ENCODE measurements at regions not wholly inside any gene's neighbourhood (a gene's known extent, or its start where the extent isn't known, plus 50 kb on each side); places are given as distances from the start of the nearest gene placed in this dataset.

DNA sequence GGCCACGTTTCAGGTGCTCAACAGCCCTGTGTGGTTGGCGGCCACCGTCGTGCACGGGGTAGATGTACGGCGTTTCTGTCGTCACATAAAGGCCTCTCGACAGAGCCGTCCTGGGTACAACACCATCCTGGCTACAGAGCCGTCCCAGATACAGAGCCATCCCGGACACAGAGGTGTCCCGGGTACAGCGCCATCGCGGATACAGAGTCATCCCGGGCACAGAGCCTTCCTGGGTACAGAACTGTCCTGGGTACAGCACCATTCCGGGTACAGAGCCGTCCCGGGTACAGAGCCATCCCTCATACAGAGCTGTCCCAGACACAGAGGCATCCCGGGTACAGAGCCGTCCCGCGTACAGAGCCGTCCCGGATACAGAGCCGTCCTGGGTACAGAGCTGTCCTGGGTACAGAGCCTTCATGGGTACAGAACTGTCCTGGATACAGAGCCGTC, 222.7 kb upstream of the SOX1 start:
- no peak overlapping the region for H3K27ac ChIP-seq
- TF ChIP-seq ZFX (IDR thresholded peaks at IDR 0.05), result no peak
- TF ChIP-seq, protein P1, sequence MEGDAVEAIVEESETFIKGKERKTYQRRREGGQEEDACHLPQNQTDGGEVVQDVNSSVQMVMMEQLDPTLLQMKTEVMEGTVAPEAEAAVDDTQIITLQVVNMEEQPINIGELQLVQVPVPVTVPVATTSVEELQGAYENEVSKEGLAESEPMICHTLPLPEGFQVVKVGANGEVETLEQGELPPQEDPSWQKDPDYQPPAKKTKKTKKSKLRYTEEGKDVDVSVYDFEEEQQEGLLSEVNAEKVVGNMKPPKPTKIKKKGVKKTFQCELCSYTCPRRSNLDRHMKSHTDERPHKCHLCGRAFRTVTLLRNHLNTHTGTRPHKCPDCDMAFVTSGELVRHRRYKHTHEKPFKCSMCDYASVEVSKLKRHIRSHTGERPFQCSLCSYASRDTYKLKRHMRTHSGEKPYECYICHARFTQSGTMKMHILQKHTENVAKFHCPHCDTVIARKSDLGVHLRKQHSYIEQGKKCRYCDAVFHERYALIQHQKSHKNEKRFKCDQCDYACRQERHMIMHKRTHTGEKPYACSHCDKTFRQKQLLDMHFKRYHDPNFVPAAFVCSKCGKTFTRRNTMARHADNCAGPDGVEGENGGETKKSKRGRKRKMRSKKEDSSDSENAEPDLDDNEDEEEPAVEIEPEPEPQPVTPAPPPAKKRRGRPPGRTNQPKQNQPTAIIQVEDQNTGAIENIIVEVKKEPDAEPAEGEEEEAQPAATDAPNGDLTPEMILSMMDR (conservative IDR thresholded peaks at IDR 0.05), result no peak

DNA sequence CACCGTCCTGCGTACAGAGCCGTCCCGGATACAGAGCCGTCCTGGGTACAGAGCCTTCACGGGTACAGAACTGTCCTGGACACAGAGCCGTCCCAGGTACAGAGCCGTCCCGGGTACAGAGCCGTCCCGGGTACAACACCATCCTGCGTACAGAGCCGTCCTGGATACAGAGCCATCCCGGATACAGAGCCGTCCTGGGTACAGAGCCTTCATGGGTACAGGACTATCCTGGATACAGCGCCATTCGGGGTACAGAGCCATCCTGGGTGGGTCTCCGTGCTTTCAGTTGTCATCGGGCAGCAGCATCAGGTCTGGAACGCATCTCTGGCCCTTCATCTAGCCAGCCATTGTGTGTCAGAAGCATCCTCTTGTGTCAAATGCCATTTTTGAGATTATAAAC, 222.3 kb upstream of the SOX1 start:
- TF ChIP-seq ZFX (IDR thresholded peaks at IDR 0.05), result no peak
- TF ChIP-seq, protein P1 (conservative IDR thresholded peaks at IDR 0.05), result no peak
- no peak overlapping the region for H3K27ac ChIP-seq

DNA sequence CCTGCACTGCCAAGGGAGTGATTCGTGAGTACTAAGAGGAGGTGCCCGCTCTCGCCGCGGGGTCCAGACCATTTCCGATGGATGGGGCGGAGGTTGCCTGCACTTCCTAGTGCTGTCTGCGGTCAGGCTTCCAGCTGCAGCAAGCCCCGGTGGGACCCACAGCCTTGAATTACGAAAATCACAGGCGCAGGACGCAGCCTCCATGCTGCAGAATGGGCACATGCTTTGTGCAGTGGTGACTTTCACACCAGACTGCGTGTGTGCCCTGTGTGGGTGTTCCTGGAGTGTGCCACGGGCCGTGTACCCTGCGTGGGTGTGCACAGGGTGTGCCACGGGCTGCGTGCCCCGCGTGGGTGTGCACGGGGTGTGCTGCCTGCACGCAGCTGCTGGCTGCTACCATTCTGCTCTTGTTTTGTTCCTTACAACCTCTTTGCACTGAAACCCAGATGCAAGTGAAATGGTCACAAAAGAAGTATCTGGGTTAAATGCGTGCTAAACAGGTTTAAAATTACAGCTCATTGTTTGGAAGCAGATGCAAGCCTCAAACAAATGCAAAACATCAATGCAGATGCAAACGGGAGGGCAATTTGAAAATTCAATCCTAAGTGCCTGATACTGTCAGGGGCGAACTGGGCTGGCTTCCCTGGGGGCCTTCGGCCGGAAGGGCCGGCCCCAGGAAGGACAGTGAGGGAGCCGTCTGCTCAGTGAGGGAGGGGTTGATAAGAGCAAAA, 221.2 kb upstream of the SOX1 start:
- TF ChIP-seq, protein P1 (conservative IDR thresholded peaks at IDR 0.05), result no peak
- no peak for TF ChIP-seq ZFX (IDR thresholded peaks at IDR 0.05)
- no peak overlapping the region for H3K27ac ChIP-seq

DNA sequence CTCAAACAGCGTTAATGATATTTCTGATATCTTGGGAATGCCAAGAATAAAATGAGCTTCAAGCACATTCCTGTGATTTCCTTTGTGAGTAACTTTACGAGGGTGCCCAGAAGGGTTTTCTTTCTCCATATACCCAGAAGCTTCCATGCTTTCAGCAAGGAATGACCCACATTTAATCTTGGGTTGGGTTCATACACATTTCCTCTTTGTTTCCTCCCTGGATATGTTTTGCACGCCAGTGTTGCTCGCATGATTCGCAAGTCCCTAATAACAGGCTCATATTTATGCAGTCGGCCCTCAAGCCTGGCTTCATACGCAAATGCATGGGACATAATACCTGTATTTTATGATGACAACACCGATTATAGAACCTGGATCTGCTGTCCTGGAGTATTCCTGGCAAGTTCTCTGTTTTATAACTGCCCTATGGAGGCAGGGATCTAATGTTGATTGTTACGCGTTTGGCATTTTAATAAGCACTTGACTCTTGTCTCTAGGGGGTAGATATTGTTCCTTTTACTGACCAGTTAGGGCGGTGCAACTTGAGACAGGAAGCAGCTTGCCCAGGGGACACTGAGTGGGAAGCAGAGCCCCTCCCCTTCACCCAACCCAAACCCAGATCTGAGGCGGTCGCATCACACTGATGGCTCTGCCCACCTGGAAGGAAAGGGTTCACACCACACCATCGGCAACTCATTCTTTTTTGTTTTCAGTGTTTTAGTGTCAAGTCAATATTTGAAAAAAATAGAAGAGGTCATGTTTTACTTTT, 220.4 kb upstream of the SOX1 start:
- H3K27ac ChIP-seq, result no peak overlapping the region

DNA sequence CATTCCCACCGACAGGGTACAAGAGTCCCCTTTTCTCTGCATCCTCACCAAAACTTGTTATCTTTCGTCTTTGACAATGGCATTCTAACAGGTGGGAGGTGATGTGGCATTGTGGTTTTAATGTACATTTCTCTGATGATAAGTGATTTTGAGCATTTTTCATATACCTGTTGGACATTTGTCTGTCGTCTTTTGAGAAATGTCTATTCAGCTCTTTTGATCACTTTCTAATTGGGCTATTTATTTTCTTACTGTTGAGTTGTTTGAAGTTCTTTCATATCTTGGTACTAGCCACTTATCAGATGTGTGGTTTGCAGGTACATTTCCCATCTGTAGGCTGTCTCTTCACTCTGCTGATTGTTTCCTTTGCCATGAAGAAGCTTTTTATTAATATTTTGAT, 219.0 kb upstream of the SOX1 start:
- H3K27ac ChIP-seq, result no peak overlapping the region
- TF ChIP-seq, protein P1 (conservative IDR thresholded peaks at IDR 0.05), result no peak
- no peak for TF ChIP-seq ZFX (IDR thresholded peaks at IDR 0.05)

More for the DNA sequence above, 220.4 kb upstream of the SOX1 start:
- TF ChIP-seq ZFX (IDR thresholded peaks at IDR 0.05), result no peak
- TF ChIP-seq, protein P1 (conservative IDR thresholded peaks at IDR 0.05), result no peak

DNA sequence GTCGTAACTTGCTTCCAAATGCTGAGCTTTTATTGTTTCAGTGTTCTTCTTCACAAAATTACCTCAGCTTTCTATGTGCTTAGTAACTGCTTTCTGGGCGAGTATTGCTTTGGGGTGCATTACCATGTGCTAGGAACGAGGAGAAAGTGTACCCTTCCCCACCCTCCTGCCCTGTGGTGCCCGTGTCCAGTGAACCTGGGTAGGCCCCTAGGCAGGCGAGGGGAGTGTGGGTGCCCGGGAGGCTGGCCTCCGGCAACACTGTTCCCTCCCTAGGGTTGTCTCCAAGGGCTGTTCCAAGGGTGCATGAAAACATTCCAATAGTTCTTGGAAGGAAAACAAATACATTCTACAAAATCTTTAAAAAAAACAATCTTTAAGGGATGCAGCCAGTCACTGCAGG, 216.5 kb upstream of the SOX1 start:
- no peak overlapping the region for H3K27ac ChIP-seq
- TF ChIP-seq, protein P1 (conservative IDR thresholded peaks at IDR 0.05), result no peak
- TF ChIP-seq ZFX (IDR thresholded peaks at IDR 0.05), result no peak

DNA sequence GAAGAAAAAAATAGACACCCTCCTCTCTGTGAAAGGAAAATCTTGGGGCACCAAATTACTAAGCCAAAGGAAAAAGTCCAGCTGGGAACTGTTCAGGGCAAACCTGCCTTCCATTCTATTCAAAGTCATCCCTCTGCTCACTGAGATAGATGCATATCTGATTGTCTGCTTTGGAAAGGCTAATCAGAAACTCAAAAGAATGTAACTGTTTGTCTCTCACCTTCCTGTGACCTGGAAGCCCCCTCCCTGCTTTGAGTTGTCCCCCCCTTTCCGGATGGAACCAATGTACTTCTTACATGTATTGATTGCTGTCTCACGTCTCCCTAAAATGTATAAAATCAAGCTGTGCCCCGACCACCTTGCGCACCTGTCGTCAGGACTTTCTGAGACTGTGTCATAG, 216.0 kb upstream of the SOX1 start:
- no peak overlapping the region for H3K27ac ChIP-seq
- no peak for TF ChIP-seq ZFX (IDR thresholded peaks at IDR 0.05)
- TF ChIP-seq, protein P1 (conservative IDR thresholded peaks at IDR 0.05), result no peak

Data from C4-2B (cell line).